ENCODE measurements at regions not wholly inside any gene's neighbourhood (a gene's known extent, or its start where the extent isn't known, plus 50 kb on each side); places are given as distances from the start of the nearest gene placed in this dataset.

DNA sequence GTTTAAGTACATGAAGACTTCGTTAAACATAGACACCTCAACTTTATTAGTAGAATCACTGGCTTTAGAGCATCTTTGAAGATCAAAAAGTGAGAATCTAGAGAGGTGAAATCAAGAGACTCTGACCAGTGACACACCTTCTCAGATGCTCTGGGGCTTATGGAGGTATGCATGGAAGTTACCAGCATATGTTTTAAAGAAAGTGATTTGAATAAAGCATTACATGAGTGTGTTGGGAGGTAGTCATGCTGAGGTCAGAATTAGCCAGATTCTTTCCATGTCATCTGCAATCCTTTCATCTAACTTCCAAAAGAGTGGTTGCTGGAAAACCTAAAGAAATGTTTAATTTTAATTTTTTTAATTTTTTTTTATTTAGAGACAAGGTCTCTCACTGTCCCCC, 658.0 kb upstream of the GOLIM4 start:
- no peak for TF ChIP-seq EZH2phosphoT487 (IDR thresholded peaks at IDR 0.05; ENCODE audit: insufficient read depth, low read depth)
- TF ChIP-seq EZH2 (IDR thresholded peaks at IDR 0.05; ENCODE audit: insufficient read depth, poor library complexity, severe bottlenecking) = no peak

Measured in GM23248 (cell line).